Stimulated activated CD8-positive, alpha-beta memory T cell treated with anti-CD3 and anti-CD28 coated beads, Interleukin-2, amount 100 ng/mL, for 48 hours (primary cell): ENCODE measurements at regions not wholly inside any gene's neighbourhood (a gene's known extent, or its start where the extent isn't known, plus 50 kb on each side); places are given as distances from the start of the nearest gene placed in this dataset.
"Not testable (repeated sequence)": the region's sequence is repeated elsewhere in the genome, so short reads cannot be mapped to it uniquely, and the experiment has no call there.

Experiments used
- DNase-seq, 2 donors: peaks; one replicate each; pipeline ENCODE4 v3.0.0-alpha.2; 2020; ENCODE audit warnings: low read depth in 2 of 2

DNA sequence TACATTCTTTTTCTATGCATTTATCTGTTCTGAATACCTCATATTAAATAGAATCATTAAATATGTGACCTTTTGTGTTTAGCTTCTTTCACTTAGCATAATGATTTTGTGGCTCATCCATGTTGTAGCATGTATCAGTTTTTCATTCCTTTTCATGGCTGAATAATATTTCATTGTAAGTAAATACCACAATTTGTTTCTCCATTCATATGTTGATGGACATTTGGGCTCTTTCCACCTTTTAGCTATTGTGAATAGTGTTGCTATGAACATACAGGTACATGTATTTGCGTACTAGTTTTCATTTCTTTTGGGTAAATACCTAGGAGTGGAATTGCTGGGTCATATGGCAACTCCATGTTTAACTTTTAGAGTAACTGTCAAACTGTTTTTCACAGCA, 85.1 kb downstream of the GNL3L start:
- DNase-seq, result no peak

DNA sequence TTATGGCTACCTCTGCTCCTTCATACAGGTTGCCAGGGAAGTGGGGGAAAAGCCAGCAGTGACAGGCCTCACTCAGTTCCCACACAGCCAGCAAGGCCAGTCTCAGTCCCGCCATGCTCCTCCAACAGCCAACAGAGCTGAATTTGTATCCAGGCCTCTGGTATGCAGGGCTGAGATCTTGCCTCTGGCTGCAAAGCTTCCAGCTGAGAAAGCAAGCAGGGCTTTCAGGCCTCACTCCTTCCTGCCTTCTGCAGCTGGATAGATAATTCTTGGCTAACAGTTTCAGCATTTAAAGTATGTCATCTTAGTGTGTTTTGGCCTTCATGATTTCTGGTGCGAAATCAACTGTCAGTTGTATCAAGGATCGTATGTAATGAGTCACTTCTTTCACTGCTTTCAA, 103.6 kb downstream of the GNL3L start:
- no peak for DNase-seq

DNA sequence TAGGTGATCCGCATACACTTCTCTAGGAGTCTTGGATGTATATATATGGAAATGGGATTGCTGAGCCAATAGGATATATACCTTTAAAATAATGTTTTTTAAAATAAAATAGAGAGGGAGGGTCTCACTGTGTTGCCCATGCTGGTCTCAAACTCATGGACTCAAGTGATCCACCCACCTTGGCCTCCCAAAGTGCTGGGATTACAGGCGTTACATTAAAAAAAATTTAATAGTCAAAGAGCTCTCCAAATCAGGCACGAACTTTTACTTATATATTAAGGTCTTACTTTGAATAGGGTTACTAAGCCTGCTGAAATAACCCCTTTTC, 109.0 kb downstream of the GNL3L start:
- no peak for DNase-seq

DNA sequence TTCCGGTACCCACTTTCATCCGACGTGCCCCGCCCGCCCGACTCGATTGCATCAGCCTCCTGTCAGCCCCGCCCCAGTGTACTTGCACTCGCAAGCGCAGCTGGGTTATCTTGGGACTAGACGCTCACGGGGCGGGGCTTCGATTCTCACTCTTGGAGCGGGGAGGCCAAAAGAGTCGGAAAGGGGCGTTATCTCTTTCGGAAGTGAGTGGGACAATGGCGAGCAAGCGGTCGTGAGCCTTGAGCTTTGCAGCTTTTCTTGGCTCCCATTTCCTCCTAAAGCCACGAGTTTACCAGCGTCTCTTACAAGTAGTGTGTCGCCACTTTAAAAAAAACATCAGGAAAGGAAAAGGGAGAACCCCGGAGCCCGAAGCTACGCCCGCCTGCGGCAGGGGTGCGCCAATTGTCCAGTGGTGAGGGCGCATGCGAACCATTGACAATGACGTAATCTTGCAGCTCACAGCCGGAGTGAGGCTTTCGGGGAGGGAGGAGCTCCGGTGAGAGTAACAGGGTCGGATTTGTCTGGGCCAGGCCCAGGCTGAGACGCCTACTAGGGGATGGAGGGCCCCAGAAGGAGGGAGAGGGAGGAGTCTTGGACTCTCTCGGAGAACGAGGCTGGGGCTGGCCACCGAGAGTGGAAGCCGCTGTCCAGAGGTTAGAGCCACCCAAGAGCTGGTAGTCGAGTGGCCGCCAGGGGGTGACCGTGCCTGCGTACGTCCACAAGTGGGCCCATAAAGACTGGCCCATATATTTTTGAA, 109.5 kb downstream of the GNL3L start:
- DNase-seq, result peak; percentile 84 to 91

DNA sequence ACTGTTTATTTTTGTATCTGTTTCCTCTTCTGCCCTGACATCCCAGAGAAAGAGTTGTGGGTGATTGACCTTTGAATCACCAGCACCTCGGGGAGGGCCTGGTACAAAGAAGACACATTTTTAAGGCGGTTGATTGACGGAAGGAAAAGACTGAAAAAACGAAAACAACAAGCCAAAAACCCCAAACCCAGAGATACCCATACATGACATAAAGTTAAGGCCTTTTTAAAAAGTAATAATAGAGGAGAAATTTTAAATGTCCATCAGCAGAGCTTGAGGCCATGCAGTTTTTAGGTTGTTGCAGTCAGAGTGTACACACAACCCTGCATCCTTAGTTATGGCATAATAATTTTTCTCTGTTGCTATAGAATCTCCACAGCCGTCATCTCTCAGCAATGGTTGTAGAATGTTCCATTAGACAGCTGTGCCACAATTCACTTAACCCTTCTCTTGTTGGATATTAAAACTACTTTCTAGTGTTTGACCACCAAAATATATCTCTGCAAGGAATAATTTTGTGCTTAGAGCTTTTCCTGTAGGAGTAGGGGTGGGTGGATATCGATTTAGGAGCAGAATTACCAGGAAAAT, 110.2 kb downstream of the GNL3L start:
- DNase-seq, result no peak

DNA sequence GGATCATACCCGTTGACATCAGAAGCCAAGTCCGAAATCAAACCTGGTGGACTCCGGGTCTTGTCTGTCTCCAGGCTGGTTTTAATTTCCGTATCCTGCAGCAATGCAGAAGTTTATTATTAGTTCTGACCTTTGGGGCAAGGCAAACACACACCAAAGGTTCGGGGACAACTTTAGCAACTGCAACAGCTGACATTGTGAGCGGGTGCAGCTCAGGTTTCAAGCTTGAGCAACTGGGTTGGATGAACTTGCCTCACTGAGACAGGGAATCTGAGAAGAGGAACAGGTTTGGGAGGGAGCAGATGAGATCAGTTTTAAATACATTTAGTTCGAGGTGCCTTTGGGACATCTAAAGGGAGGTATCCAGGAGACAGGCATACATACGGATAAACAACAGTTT, 110.7 kb downstream of the GNL3L start:
- DNase-seq, result no peak

DNA sequence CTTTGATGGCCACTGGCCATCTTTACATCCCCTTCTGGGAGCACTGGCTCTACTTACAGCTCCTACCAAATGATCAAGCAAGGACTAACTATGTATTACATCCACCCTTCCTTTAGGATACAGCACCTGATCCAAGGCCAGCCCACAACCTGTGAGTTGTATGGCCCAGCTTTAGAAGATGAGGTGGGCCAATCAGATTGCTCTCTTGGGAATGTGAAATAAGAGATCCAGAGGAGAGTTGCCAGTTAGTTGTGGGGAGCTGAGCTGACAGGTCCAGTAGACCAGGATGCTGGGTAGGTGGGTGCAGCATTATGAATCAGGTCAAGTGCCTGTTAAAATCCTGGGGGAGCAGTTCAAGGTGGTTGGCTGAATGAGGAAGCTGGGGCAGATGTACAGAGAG, 111.5 kb downstream of the GNL3L start:
- no peak for DNase-seq

DNA sequence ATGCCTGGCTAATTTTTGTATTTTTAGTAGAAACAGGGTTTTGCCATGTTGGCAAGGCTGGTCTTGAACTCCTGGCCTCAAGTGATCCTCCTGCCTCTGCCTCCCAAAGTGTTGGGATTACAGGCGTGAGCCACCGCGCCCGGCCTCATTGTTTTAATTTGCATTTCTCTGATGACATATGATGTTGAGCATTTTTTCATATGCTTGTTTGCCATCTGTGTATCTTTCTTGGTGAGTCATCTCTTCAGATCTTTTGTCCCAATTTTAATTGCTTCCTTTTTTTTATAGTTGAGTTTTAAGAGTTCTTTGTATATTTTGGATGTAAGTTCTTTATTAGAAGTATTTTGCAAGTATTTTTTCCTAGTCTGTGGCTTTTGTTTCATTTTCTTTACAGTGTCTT, 117.6 kb downstream of the GNL3L start:
- DNase-seq, result not testable (repeated sequence)

DNA sequence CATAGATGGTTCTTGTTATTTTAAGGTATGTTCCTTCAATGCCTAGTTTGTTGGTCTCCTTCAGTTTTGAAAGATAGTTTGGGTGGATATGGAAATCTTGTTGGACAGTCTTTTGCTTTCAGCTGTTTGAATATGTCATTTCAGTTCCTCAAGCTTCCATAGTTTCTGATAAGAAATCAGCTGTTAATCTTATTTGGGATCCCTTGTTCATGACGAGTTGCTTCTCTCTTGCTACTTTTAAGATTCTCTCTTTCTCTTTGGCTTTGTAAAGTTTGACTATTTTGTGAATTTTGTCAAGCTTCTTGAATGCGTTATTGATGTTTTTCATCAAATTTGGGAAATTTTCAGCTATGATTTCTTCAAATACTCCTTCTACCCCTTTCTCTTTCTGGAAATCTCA, 129.5 kb downstream of the GNL3L start:
- no peak for DNase-seq

DNA sequence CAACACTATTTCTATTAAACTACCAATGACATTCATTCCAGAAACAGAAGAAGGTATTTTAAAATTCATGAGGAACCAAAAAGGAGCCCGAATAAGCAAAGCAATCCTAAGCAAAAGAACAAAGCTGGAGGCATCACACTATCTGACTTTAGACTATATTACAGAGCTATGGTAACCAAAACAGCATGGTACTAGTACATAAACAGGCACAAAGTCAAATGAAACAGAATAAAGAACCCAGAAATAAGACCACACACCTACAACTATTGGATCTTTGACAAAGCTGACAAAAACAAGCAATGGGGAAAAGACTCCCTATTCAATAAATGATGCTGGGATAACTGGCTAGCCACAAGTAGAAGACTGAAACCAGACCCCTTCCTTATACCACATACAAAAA, 122.3 kb downstream of the ITIH6 start:
- no peak for DNase-seq

DNA sequence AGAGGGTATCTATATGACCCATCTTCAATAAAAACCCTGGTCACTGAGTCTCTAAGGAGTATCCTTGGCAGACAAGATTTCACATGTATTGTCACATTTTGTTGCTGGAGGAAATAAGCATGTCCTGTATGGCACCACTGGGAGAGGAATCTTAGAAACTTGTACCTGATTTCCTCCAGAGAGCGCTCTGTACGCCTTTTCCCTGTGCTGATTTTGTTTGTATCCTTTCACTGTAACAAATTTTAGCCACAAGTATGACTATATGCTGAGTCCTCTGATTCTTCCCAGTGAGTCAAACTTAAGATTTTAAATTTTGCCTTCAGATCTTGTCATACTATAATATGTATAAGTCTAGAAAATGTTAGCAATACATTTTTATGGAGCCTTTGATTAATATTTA, 102.8 kb downstream of the ITIH6 start:
- no peak for DNase-seq

DNA sequence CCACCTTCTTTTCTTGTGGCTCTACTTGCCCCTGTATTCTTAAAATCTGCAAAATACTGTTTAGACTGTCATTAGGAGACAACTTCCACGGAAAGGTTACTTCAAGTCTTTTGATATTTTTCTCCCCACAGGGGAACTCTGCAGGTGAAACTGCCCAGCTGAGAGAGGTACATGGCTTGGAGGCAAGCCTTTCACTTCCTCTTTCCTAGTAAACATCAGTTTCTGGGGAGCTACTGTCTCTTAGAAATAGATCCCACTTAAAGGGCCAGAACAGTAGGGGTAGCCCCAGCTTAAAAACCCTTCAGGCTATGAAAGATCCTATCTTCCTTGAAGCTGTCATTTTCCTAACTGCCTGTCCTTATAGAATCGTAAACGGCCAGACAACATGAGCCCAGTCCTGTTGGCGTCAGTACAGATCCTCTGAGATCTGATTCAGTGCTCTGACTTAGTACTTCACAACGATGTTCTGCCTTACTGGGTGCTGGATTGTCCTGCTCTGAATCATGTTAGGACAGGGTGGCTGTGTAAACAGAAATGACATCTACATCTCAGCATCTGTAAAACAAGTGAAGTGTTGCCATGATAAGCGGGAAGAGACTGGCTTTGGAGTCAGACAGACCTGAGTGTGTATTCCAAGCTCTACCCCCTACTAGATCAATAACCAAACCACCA, 102.1 kb downstream of the ITIH6 start:
- DNase-seq, result no peak
